Upper lobe of left lung (tissue), 4 donors: ENCODE measurements at regions not wholly inside any gene's neighbourhood (a gene's known extent, or its start where the extent isn't known, plus 50 kb on each side); places are given as distances from the start of the nearest gene placed in this dataset.

Experiments
- CTCF ChIP-seq, 6 experiments: fragments of 450-650 bp in 4 of 6; fragments of 200-600 bp in 2 of 6; sonication (generic) in 2 of 6; IDR thresholded peaks; one replicate each; pipeline ENCODE4 v1.5.1; 2016 to 2019; ENCODE audit warnings: antibody characterized with exemption in 6 of 6
- EP300 ChIP-seq, 4 donors: sonication (generic); formaldehyde crosslinking; IDR thresholded peaks; one replicate each; pipeline ENCODE4 v1.5.1; 2017; ENCODE audit warnings: antibody characterized with exemption in 4 of 4, control low read depth in 2 of 4
- POLR2A ChIP-seq, 4 donors: fragments of 450-650 bp; IDR thresholded peaks; one replicate each; pipeline ENCODE4 v1.5.1; 2016 to 2017; ENCODE audit warnings: antibody characterized with exemption in 4 of 4, mild to moderate bottlenecking in 2 of 4
- POLR2AphosphoS5 ChIP-seq, 2 donors: sonication (generic); formaldehyde crosslinking; IDR thresholded peaks; one replicate each; pipeline ENCODE4 v1.5.1; 2017; ENCODE audit warnings: antibody characterized with exemption in 2 of 2

GRCh38 chr10:3347413-3348182 lies 175.0 kb upstream of the PITRM1 start:
- TF ChIP-seq CTCF (IDR thresholded peaks at IDR 0.05) (no peak), POLR2AphosphoS5 (IDR thresholded peaks at IDR 0.05) (no peak), POLR2A (IDR thresholded peaks at IDR 0.05) (no peak), EP300 (IDR thresholded peaks at IDR 0.05) (no peak)
